Erythroblast (primary cell): ENCODE measurements at regions not wholly inside any gene's neighbourhood (a gene's known extent, or its start where the extent isn't known, plus 50 kb on each side); places are given as distances from the start of the nearest gene placed in this dataset.

Source experiments
- GATA1 ChIP-seq: IDR thresholded peaks from 2 replicates; pipeline ENCODE4 v1.6.1; 2011; ENCODE audit warnings: low read depth, mild to moderate bottlenecking, control low read depth, low read length, moderate library complexity
- POLR2A ChIP-seq: IDR thresholded peaks from 2 replicates; pipeline ENCODE4 v1.6.1; 2011; ENCODE audit warnings: mild to moderate bottlenecking, low read length

GRCh38 chr6:62345962-62346689, 60.1 kb upstream of the KHDRBS2 start:
- no peak for TF ChIP-seq POLR2A
- no peak for TF ChIP-seq GATA1
